HL-60 (cell line): ENCODE measurements at regions not wholly inside any gene's neighbourhood (a gene's known extent, or its start where the extent isn't known, plus 50 kb on each side); places are given as distances from the start of the nearest gene placed in this dataset.

Experiments used
- DNase-seq, 2 experiments: peaks; one replicate each; pipeline ENCODE4 v3.0.0-alpha.2; 2010 to 2020; ENCODE audit warnings: low read depth in 1 of 2, low spot score in 1 of 2
- H3K27ac ChIP-seq: fragments of 250-450 bp; sonication (Bioruptor Pico); replicated peaks from 2 replicates; pipeline ENCODE4 v1.5.1; 2020; ENCODE audit warnings: mild to moderate bottlenecking, moderate library complexity
- H3K27me3 ChIP-seq: fragments of 250-450 bp; sonication (Bioruptor Pico); 2 replicates; pipeline ENCODE4 v1.5.1; 2021; ENCODE audit warnings: mild to moderate bottlenecking, moderate library complexity; ENCODE audit not compliant: insufficient read depth, poor library complexity, severe bottlenecking
- H3K4me3 ChIP-seq: replicated peaks from 2 replicates; pipeline ENCODE4 v1.5.1; 2011; ENCODE audit warnings: mild to moderate bottlenecking, control low read depth, low read length; ENCODE audit not compliant: insufficient read depth
- GABPA ChIP-seq: IDR thresholded peaks from 2 replicates; pipeline ENCODE4 v1.6.1; 2012; ENCODE audit warnings: low read depth
- POLR2AphosphoS5 ChIP-seq: IDR thresholded peaks from 2 replicates; pipeline ENCODE4 v1.6.1; 2012; ENCODE audit warnings: low read depth
- REST ChIP-seq: IDR thresholded peaks from 2 replicates; pipeline ENCODE4 v1.6.1; 2012; ENCODE audit warnings: low read depth; ENCODE audit not compliant: insufficient replicate concordance
- SPI1 ChIP-seq: IDR thresholded peaks from 2 replicates; pipeline ENCODE4 v1.6.1; 2012; ENCODE audit warnings: low read depth, mild to moderate bottlenecking, borderline replicate concordance
- TF ChIP-seq, protein P1 (sequence below): IDR thresholded peaks from one replicate; pipeline ENCODE4 v1.5.1; 2011; ENCODE audit warnings: low read length, control low read depth, inconsistent platforms; ENCODE audit not compliant: insufficient read depth

GRCh38 chr6:164507206-164507940, 802.0 kb downstream of the C6orf118 start:
- Histone ChIP-seq H3K27ac (no peak overlapping the region), H3K27me3 (no peaks in the 10 kb centered on the region), H3K4me3 (no peak overlapping the region)
- DNase-seq: no peak
- TF ChIP-seq SPI1 (no peak), GABPA (no peak), POLR2AphosphoS5 (no peak), REST (no peak)
- TF ChIP-seq, protein P1, sequence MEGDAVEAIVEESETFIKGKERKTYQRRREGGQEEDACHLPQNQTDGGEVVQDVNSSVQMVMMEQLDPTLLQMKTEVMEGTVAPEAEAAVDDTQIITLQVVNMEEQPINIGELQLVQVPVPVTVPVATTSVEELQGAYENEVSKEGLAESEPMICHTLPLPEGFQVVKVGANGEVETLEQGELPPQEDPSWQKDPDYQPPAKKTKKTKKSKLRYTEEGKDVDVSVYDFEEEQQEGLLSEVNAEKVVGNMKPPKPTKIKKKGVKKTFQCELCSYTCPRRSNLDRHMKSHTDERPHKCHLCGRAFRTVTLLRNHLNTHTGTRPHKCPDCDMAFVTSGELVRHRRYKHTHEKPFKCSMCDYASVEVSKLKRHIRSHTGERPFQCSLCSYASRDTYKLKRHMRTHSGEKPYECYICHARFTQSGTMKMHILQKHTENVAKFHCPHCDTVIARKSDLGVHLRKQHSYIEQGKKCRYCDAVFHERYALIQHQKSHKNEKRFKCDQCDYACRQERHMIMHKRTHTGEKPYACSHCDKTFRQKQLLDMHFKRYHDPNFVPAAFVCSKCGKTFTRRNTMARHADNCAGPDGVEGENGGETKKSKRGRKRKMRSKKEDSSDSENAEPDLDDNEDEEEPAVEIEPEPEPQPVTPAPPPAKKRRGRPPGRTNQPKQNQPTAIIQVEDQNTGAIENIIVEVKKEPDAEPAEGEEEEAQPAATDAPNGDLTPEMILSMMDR: no peak

- no peaks in the 10 kb centered on the region for H3K27me3 ChIP-seq
- no peak overlapping the region for H3K4me3 ChIP-seq
- DNase-seq: no peak
- TF ChIP-seq, protein P1: no peak
- TF ChIP-seq POLR2AphosphoS5 (no peak), REST (no peak), GABPA (no peak), SPI1 (no peak)
- no peak overlapping the region for H3K27ac ChIP-seq
Observed at GRCh38 chr6:164505425-164505824, 804.0 kb downstream of the C6orf118 start.

- Histone ChIP-seq H3K27ac (no peak overlapping the region), H3K27me3 (no peaks in the 10 kb centered on the region), H3K4me3 (no peak overlapping the region)
- TF ChIP-seq GABPA (no peak), SPI1 (no peak), REST (no peak), POLR2AphosphoS5 (no peak)
- TF ChIP-seq, protein P1: no peak
- DNase-seq: no peak
Observed at GRCh38 chr6:164502833-164503232, 806.6 kb downstream of the C6orf118 start.
